ENCODE measurements at regions not wholly inside any gene's neighbourhood (a gene's known extent, or its start where the extent isn't known, plus 50 kb on each side); places are given as distances from the start of the nearest gene placed in this dataset.

GRCh38 chr1:148354913-148355308 is 128.2 kb downstream of the PPIAL4G start:
- Histone ChIP-seq H3K9me3 (replicated peaks; ENCODE audit: control insufficient read depth, insufficient read depth, low read depth, low read length) (no peaks in the 10 kb centered on the region; the same call in 1 of the 2 replicates), H3K4me1 (replicated peaks in 1 of 2; ENCODE audit: control insufficient read depth in 2 of 2, insufficient read depth in 2 of 2, low read length in 2 of 2) (peaks cover 0 to 5% of the 10 kb centered on the region in 2 experiments; a peak in 1 of 5 replicates), H3K4me3 (no peak overlapping the region), H3K27me3 (ENCODE audit: control insufficient read depth in 2 of 2, insufficient read depth in 2 of 2, low read length in 2 of 2) (peaks cover 16 to 40% of the 10 kb centered on the region in 2 experiments), H3K79me2 (ENCODE audit: control insufficient read depth, insufficient read depth, low read length) (no peaks in the 10 kb centered on the region), H3K27ac (ENCODE audit: extremely low read depth, low read depth, low read length) (no peak overlapping the region), H3K9ac (ENCODE audit: insufficient read depth in 1 of 2, low read depth in 2 of 2, low read length in 2 of 2) (no peak overlapping the region), H2AFZ (ENCODE audit: low read depth, low read length) (no peak overlapping the region), H3K4me2 (ENCODE audit: insufficient read depth, low read length) (no peak overlapping the region), H3K9me1 (ENCODE audit: control insufficient read depth, insufficient read depth, low read length) (no peaks in the 10 kb centered on the region), H4K20me1 (replicated peaks; ENCODE audit: control insufficient read depth, insufficient read depth, low read length) (no peaks in the 10 kb centered on the region), H3K36me3 (ENCODE audit: control insufficient read depth, insufficient read depth, low read length) (no peaks in the 10 kb centered on the region)
- ChIA-PET POLR2A (interaction anchor here (0.8 to 2.5 kb wide), 2 partner anchors 9 to 21 kb away, joined by 4 to 8 read pairs; no protein-coding TSS in a partner anchor), CTCF (ENCODE audit: low intra/inter-chr PET ratio) (no interaction called here)
- intact Hi-C loops (cut with micrococcal nuclease) = no loop called here
- FAIRE-seq = no peak
- no TSS peak for BruUV-seq (replicated peaks)
- WGBS (ENCODE audit: insufficient coverage, low coverage, missing lambda C conversion rate) = 23% methylated on average over 11 of the region's 15 CpGs
- no peak for DNase-seq (ENCODE audit: extremely low read depth in 1 of 4, low spot score in 3 of 4)
- ATAC-seq = no peak
- in situ Hi-C loops (cut with MboI) = loop anchor here (25.0 kb wide), 2 partner anchors 182 to 407 kb away; no protein-coding TSS in a partner anchor
- no peak for TF ChIP-seq MTA1 (IDR thresholded peaks at IDR 0.05; ENCODE audit: borderline replicate concordance)
- TF ChIP-seq YY1 (IDR thresholded peaks at IDR 0.05; ENCODE audit: borderline replicate concordance in 1 of 3, control insufficient read depth in 1 of 3, extremely low read depth in 1 of 3, insufficient read depth in 3 of 3, insufficient read length in 1 of 3, insufficient replicate concordance in 2 of 3, low read depth in 1 of 3, low read length in 2 of 3) = no peak
- no peak for TF ChIP-seq MAFK (IDR thresholded peaks at IDR 0.05; ENCODE audit: low read length)
- no peak for TF ChIP-seq ARID2 (IDR thresholded peaks at IDR 0.05)
- TF ChIP-seq RAD21 (CRISPR knock-in tag; conservative IDR thresholded peaks at IDR 0.05 in 1 of 2, IDR thresholded peaks at IDR 0.05 in 1 of 2) = no peak
- TF ChIP-seq ZNF668 (CRISPR knock-in tag; IDR thresholded peaks at IDR 0.05) = no peak
- no peak for TF ChIP-seq RBM14 (IDR thresholded peaks at IDR 0.05; ENCODE audit: borderline replicate concordance, insufficient read depth, low read depth, low read length)
- TF ChIP-seq FOXK2 (conservative IDR thresholded peaks at IDR 0.05 in 1 of 2, IDR thresholded peaks at IDR 0.05 in 1 of 2; ENCODE audit: low read depth in 2 of 2) = no peak
- TF ChIP-seq KLF10 (CRISPR knock-in tag; IDR thresholded peaks at IDR 0.05) = no peak
- no peak for TF ChIP-seq ZNF589 (CRISPR knock-in tag; IDR thresholded peaks at IDR 0.05; ENCODE audit: low read depth)
- TF ChIP-seq, protein P1, sequence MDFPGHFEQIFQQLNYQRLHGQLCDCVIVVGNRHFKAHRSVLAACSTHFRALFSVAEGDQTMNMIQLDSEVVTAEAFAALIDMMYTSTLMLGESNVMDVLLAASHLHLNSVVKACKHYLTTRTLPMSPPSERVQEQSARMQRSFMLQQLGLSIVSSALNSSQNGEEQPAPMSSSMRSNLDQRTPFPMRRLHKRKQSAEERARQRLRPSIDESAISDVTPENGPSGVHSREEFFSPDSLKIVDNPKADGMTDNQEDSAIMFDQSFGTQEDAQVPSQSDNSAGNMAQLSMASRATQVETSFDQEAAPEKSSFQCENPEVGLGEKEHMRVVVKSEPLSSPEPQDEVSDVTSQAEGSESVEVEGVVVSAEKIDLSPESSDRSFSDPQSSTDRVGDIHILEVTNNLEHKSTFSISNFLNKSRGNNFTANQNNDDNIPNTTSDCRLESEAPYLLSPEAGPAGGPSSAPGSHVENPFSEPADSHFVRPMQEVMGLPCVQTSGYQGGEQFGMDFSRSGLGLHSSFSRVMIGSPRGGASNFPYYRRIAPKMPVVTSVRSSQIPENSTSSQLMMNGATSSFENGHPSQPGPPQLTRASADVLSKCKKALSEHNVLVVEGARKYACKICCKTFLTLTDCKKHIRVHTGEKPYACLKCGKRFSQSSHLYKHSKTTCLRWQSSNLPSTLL (IDR thresholded peaks at IDR 0.05) = no peak
- TF ChIP-seq ZNF57 (CRISPR knock-in tag; IDR thresholded peaks at IDR 0.05) = no peak
- TF ChIP-seq CREBBP (IDR thresholded peaks at IDR 0.05; ENCODE audit: low read depth, low read length) = no peak
- TF ChIP-seq HOMEZ (CRISPR knock-in tag; IDR thresholded peaks at IDR 0.05) = no peak
- TF ChIP-seq ZNF175 (CRISPR knock-in tag; IDR thresholded peaks at IDR 0.05; ENCODE audit: low read depth) = no peak
- TF ChIP-seq TAL1 (IDR thresholded peaks at IDR 0.05) = no peak

Measured in K562 (cell line).